ENCODE measurements at regions not wholly inside any gene's neighbourhood (a gene's known extent, or its start where the extent isn't known, plus 50 kb on each side); places are given as distances from the start of the nearest gene placed in this dataset.

GRCh38 chr6:9398071-9398766 lies 962.9 kb upstream of the SLC35B3 start:
- H3K79me1 ChIP-seq (ENCODE audit: insufficient read depth, low read depth, low read length, poor library complexity, severe bottlenecking), result no peaks in the 10 kb centered on the region
- no peak overlapping the region for H2BK120ac ChIP-seq (ENCODE audit: low read depth, low read length, poor library complexity, severe bottlenecking)
- no peak overlapping the region for H3T11ph ChIP-seq (ENCODE audit: low read length)
- H4K91ac ChIP-seq (ENCODE audit: insufficient read length, low read depth, low read length), result no peak overlapping the region
- no peaks in the 10 kb centered on the region for H3K9me3 ChIP-seq (ENCODE audit: control insufficient read depth, low read depth, low read length)
- WGBS (ENCODE audit: extremely low coverage, insufficient read length, low lambda C conversion rate), result no CpG with 5 or more reads among the region's 15 CpGs
- Mint-ChIP-seq H3K27ac (no peak overlapping the region), H3K36me3 (ENCODE audit: insufficient read depth in 1 of 3, low read depth in 3 of 3) (no peaks in the 10 kb centered on the region), H3K4me1 (no peaks in the 10 kb centered on the region), H3K4me3 (no peak overlapping the region), H3K27me3 (ENCODE audit: low read depth) (no peaks in the 10 kb centered on the region; the same call in 1 of the 2 replicates), H3K9me3 (no peaks in the 10 kb centered on the region; a peak in 1 of 5 replicates)
- DNase-seq, result no peak
- H3K56ac ChIP-seq (ENCODE audit: insufficient read length, low read depth, low read length), result no peak overlapping the region
- no peak overlapping the region for H3K9ac ChIP-seq (ENCODE audit: extremely low read depth, insufficient read length, low read length)
- no peaks in the 10 kb centered on the region for H3K4me1 ChIP-seq (ENCODE audit: insufficient read depth, low read length)
- H2BK20ac ChIP-seq (ENCODE audit: low read depth, low read length, poor library complexity, severe bottlenecking), result no peak overlapping the region
- no peak overlapping the region for H4K5ac ChIP-seq (ENCODE audit: insufficient read length, low read depth, low read length)
- no peaks in the 10 kb centered on the region for H3K23me2 ChIP-seq (ENCODE audit: insufficient read length, low read depth, low read length, poor library complexity, severe bottlenecking)
- no peak overlapping the region for H2BK12ac ChIP-seq (ENCODE audit: insufficient read length, low read depth, low read length)
- H3K27me3 ChIP-seq (ENCODE audit: insufficient read depth, low read length), result no peaks in the 10 kb centered on the region
- H3K4me2 ChIP-seq (ENCODE audit: insufficient read depth, insufficient read length, low read length), result no peak overlapping the region
- no peak overlapping the region for H3K4ac ChIP-seq (ENCODE audit: low read depth, low read length)
- no peaks in the 10 kb centered on the region for H3K79me2 ChIP-seq (ENCODE audit: insufficient read depth, low read length)
- H2AK5ac ChIP-seq (ENCODE audit: insufficient read length, low read length), result no peak overlapping the region
- H4K20me1 ChIP-seq (ENCODE audit: control insufficient read depth, insufficient read depth, insufficient read length), result no peaks in the 10 kb centered on the region
- no peak overlapping the region for H3K27ac ChIP-seq (ENCODE audit: insufficient read length, low read depth, low read length)
- no peak overlapping the region for H3K23ac ChIP-seq (ENCODE audit: insufficient read length, low read depth, low read length)
- no peak overlapping the region for H3K18ac ChIP-seq (ENCODE audit: insufficient read length, low read depth, low read length)
- H2AFZ ChIP-seq (ENCODE audit: low read length), result no peak overlapping the region
- H2BK15ac ChIP-seq (ENCODE audit: low read depth, low read length), result no peak overlapping the region
- no peak overlapping the region for H4K8ac ChIP-seq (replicated peaks; ENCODE audit: insufficient read length, low read depth, low read length)
- H3K14ac ChIP-seq (ENCODE audit: insufficient read depth, low read length), result no peak overlapping the region
- no peak overlapping the region for H2BK5ac ChIP-seq (ENCODE audit: insufficient read length, low read length)
- TF ChIP-seq CTCF (conservative IDR thresholded peaks at IDR 0.05), result no peak

All from H9 (cell line).